GM23338 (cell line): ENCODE measurements at regions not wholly inside any gene's neighbourhood (a gene's known extent, or its start where the extent isn't known, plus 50 kb on each side); places are given as distances from the start of the nearest gene placed in this dataset.

Experiments
- ATAC-seq: fragments of 200-7000 bp; cut with Tn5 transposase; 3 replicates; pipeline ENCODE4 v1.9.1; 2020
- DNase-seq: peaks from one replicate; pipeline ENCODE4 v3.0.0-alpha.2; 2015; ENCODE audit warnings: low spot score
- H2AFZ ChIP-seq: fragments of 200-600 bp; sonication (generic); 2 replicates; pipeline ENCODE4 v1.8.0; 2016; ENCODE audit warnings: antibody characterized with exemption, mild to moderate bottlenecking, moderate library complexity
- H3F3A ChIP-seq: fragments of 200-600 bp; sonication (generic); replicated peaks from 2 replicates; pipeline ENCODE4 v1.8.0; 2017; ENCODE audit warnings: antibody characterized with exemption, mixed run types, low read depth
- H3K27ac ChIP-seq: fragments of 200-600 bp; sonication (generic); 2 replicates; pipeline ENCODE4 v1.6.1; 2016; ENCODE audit warnings: low read depth
- H3K27me3 ChIP-seq: fragments of 200-600 bp; sonication (generic); 2 replicates; pipeline ENCODE4 v1.8.0; 2016; ENCODE audit warnings: mild to moderate bottlenecking, mixed run types, moderate library complexity; ENCODE audit not compliant: insufficient read depth
- H3K36me3 ChIP-seq: fragments of 200-600 bp; sonication (generic); 2 replicates; pipeline ENCODE4 v1.8.0; 2016; ENCODE audit warnings: mild to moderate bottlenecking; ENCODE audit not compliant: insufficient read depth
- H3K4me1 ChIP-seq: fragments of 200-600 bp; sonication (generic); 2 replicates; pipeline ENCODE4 v1.8.0; 2016; ENCODE audit warnings: mild to moderate bottlenecking, moderate library complexity; ENCODE audit not compliant: insufficient read depth
- H3K4me2 ChIP-seq: fragments of 200-600 bp; sonication (generic); 2 replicates; pipeline ENCODE4 v1.7.1; 2017; ENCODE audit warnings: mixed run types
- H3K4me3 ChIP-seq: fragments of 200-600 bp; sonication (generic); 2 replicates; pipeline ENCODE4 v1.6.1; 2016; ENCODE audit warnings: mixed run types
- H3K79me2 ChIP-seq: fragments of 200-600 bp; sonication (generic); replicated peaks from 2 replicates; pipeline ENCODE4 v1.8.0; 2017; ENCODE audit warnings: mild to moderate bottlenecking; ENCODE audit not compliant: insufficient read depth
- H3K9me2 ChIP-seq: fragments of 200-600 bp; sonication (generic); 2 replicates; pipeline ENCODE4 v1.8.0; 2017; ENCODE audit not compliant: insufficient read depth
- H4K20me1 ChIP-seq: fragments of 200-600 bp; sonication (generic); replicated peaks from 2 replicates; pipeline ENCODE4 v1.8.0; 2017; ENCODE audit warnings: mild to moderate bottlenecking; ENCODE audit not compliant: insufficient read depth
- H3K27ac Mint-ChIP-seq: 2 replicates; pipeline ENCODE4 v1.8.0; 2020; ENCODE audit warnings: inconsistent platforms, mild to moderate bottlenecking, moderate library complexity, mixed read lengths
- H3K27me3 Mint-ChIP-seq: 3 replicates; pipeline ENCODE4 v1.8.0; 2022; ENCODE audit warnings: low read depth, mild to moderate bottlenecking, moderate library complexity, mixed read lengths, inconsistent platforms; ENCODE audit not compliant: insufficient read depth, poor library complexity
- H3K36me3 Mint-ChIP-seq: 3 replicates; pipeline ENCODE4 v1.8.0; 2021; ENCODE audit warnings: low read depth, mild to moderate bottlenecking, inconsistent platforms, moderate library complexity, mixed read lengths
- H3K4me1 Mint-ChIP-seq: 3 replicates; pipeline ENCODE4 v1.8.0; 2020; ENCODE audit warnings: mild to moderate bottlenecking, inconsistent platforms, mixed read lengths
- H3K4me3 Mint-ChIP-seq: 3 replicates; pipeline ENCODE4 v1.8.0; 2021; ENCODE audit warnings: moderate library complexity, mild to moderate bottlenecking, inconsistent platforms, mixed read lengths
- H3K9me3 Mint-ChIP-seq: 3 replicates; pipeline ENCODE4 v1.8.0; 2020; ENCODE audit warnings: moderate library complexity, mild to moderate bottlenecking, inconsistent platforms, mixed read lengths
- CREB1 ChIP-seq: fragments of 250-450 bp; sonication (Bioruptor Pico); IDR thresholded peaks from 2 replicates; pipeline ENCODE4 v1.5.0; 2020; ENCODE audit warnings: low read depth, mild to moderate bottlenecking, moderate library complexity
- ETS1 ChIP-seq: IDR thresholded peaks from 2 replicates; pipeline ENCODE4 v1.6.1; 2016; ENCODE audit warnings: antibody characterized with exemption
- EZH2 ChIP-seq: fragments of 200-600 bp; sonication (generic); IDR thresholded peaks from one replicate; pipeline ENCODE4 v1.8.0; 2017; ENCODE audit warnings: antibody characterized with exemption, mild to moderate bottlenecking, low read depth; ENCODE audit not compliant: unreplicated experiment
- EZH2phosphoT487 ChIP-seq: fragments of 200-600 bp; sonication (generic); IDR thresholded peaks from one replicate; pipeline ENCODE4 v1.8.1; 2018; ENCODE audit warnings: antibody characterized with exemption; ENCODE audit not compliant: unreplicated experiment
- JUNB ChIP-seq: IDR thresholded peaks from one replicate; pipeline ENCODE4 v1.6.1; 2016; ENCODE audit warnings: antibody characterized with exemption; ENCODE audit not compliant: unreplicated experiment
- NANOG ChIP-seq: IDR thresholded peaks from 2 replicates; pipeline ENCODE4 v1.6.1; 2016; ENCODE audit warnings: antibody characterized with exemption, borderline replicate concordance
- POLR2AphosphoS5 ChIP-seq: IDR thresholded peaks from 2 replicates; pipeline ENCODE4 v1.6.1; 2016; ENCODE audit warnings: antibody characterized with exemption, low read depth
- REST ChIP-seq: IDR thresholded peaks from one replicate; pipeline ENCODE4 v1.6.1; 2018; ENCODE audit warnings: antibody characterized with exemption; ENCODE audit not compliant: unreplicated experiment
- STAT1 ChIP-seq: IDR thresholded peaks from one replicate; pipeline ENCODE4 v1.6.1; 2016; ENCODE audit warnings: antibody characterized with exemption; ENCODE audit not compliant: unreplicated experiment
- ZNF114 ChIP-seq: fragments of 250-450 bp; sonication (Bioruptor Pico); IDR thresholded peaks from 2 replicates; pipeline ENCODE4 v1.5.0; 2020; ENCODE audit warnings: mild to moderate bottlenecking, moderate library complexity
- ZNF331 ChIP-seq: fragments of 250-450 bp; sonication (Bioruptor Pico); IDR thresholded peaks from 2 replicates; pipeline ENCODE4 v1.5.0; 2020; ENCODE audit warnings: low read depth, mild to moderate bottlenecking, moderate library complexity
- ZNF462 ChIP-seq: fragments of 250-450 bp; sonication (Bioruptor Pico); IDR thresholded peaks from 2 replicates; pipeline ENCODE4 v1.5.0; 2020; ENCODE audit warnings: mild to moderate bottlenecking, moderate library complexity
- TF ChIP-seq, protein P1 (sequence below), 2 experiments: fragments of 200-600 bp in 1 of 2; sonication (generic) in 1 of 2; conservative IDR thresholded peaks; 2 replicates each; pipeline versions ENCODE4 v1.5.1 to v1.6.1; 2016 to 2017; ENCODE audit warnings: antibody characterized with exemption in 2 of 2, low read depth in 2 of 2, mild to moderate bottlenecking in 2 of 2, moderate library complexity in 1 of 2

- no peak overlapping the region for H2AFZ ChIP-seq
- no peaks in the 10 kb centered on the region for H3K36me3 ChIP-seq
- H3K4me2 ChIP-seq, result no peak overlapping the region
- H3K27me3 ChIP-seq, result no peaks in the 10 kb centered on the region
- DNase-seq (no peak), ATAC-seq (no peak)
- H3K4me1 ChIP-seq, result no peaks in the 10 kb centered on the region
- H3K9me2 ChIP-seq, result no peaks in the 10 kb centered on the region
- TF ChIP-seq EZH2, result no peak
- no peak for TF ChIP-seq JUNB
- no peak for TF ChIP-seq POLR2AphosphoS5
- TF ChIP-seq STAT1, result no peak
- no peak for TF ChIP-seq ZNF114 (CRISPR knock-in tag)
- TF ChIP-seq ZNF331 (CRISPR knock-in tag), result no peak
- no peak for TF ChIP-seq NANOG
- no peak for TF ChIP-seq REST
- no peak for TF ChIP-seq ZNF462 (CRISPR knock-in tag)
- no peak for TF ChIP-seq CREB1 (CRISPR knock-in tag)
- TF ChIP-seq EZH2phosphoT487, result no peak
- TF ChIP-seq, protein P1, sequence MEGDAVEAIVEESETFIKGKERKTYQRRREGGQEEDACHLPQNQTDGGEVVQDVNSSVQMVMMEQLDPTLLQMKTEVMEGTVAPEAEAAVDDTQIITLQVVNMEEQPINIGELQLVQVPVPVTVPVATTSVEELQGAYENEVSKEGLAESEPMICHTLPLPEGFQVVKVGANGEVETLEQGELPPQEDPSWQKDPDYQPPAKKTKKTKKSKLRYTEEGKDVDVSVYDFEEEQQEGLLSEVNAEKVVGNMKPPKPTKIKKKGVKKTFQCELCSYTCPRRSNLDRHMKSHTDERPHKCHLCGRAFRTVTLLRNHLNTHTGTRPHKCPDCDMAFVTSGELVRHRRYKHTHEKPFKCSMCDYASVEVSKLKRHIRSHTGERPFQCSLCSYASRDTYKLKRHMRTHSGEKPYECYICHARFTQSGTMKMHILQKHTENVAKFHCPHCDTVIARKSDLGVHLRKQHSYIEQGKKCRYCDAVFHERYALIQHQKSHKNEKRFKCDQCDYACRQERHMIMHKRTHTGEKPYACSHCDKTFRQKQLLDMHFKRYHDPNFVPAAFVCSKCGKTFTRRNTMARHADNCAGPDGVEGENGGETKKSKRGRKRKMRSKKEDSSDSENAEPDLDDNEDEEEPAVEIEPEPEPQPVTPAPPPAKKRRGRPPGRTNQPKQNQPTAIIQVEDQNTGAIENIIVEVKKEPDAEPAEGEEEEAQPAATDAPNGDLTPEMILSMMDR (conservative IDR thresholded peaks at IDR 0.05; ENCODE audit: low read depth in 2 of 2), result no peak
- TF ChIP-seq ETS1, result no peak
- H3K27me3 Mint-ChIP-seq, result no peaks in the 10 kb centered on the region
- no peaks in the 10 kb centered on the region for H3K36me3 Mint-ChIP-seq
- H4K20me1 ChIP-seq, result no peaks in the 10 kb centered on the region
- H3K79me2 ChIP-seq, result no peaks in the 10 kb centered on the region
- H3F3A ChIP-seq, result no peaks in the 10 kb centered on the region
- H3K27ac ChIP-seq, result no peak overlapping the region
- H3K4me1 Mint-ChIP-seq, result peaks cover 4% of the 10 kb centered on the region; the same call in 1 of the 3 replicates
- H3K4me3 ChIP-seq, result no peak overlapping the region
- H3K4me3 Mint-ChIP-seq, result no peak overlapping the region
- no peaks in the 10 kb centered on the region for H3K9me3 Mint-ChIP-seq
- H3K27ac Mint-ChIP-seq, result no peak overlapping the region
Measured at GRCh38 chr3:68211637-68212036, 557.2 kb upstream of the SUCLG2 start.
